ENCODE measurements at regions not wholly inside any gene's neighbourhood (a gene's known extent, or its start where the extent isn't known, plus 50 kb on each side); places are given as distances from the start of the nearest gene placed in this dataset.

DNA sequence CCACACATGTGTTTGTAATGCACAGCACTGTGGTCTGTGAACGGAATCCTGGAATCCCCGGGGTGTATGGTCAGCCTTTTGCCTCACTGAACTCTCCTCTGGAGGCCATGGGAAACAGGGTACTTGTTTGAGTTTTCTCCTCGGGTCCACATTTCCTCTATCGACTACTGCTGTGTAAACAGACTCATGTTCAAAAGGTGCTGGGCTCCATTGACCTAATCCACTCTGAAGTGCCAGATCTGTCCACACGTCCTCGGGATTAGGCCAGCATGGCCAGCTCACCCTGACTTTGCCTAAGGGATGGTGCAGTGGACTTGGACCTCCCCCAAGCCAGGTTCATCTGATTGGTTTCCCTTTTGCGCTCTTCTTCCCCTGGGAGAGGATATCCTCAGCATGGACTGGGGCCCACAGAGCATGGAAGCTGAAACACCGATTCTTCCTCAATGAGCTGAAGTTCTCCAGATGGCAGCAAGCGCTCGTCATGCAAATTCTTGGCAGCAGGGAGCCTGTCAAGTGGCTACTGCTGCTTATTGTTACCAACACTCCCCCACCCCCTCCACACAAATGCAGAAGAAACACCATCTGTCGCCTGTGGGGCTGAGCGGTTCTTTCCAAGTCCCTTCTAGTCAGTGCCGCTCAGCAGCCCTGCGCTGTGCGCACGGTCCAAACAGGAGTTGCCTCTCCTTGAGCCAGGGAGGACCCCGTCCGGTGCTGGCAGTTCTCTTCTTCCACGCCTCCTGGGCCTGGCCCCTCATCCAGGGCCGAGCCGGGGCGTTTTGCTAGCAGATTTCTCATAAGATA, 292.6 kb upstream of the MARCKS start:
- no peak for TF ChIP-seq GABPA (IDR thresholded peaks at IDR 0.05 in 1 of 2, conservative IDR thresholded peaks at IDR 0.05 in 1 of 2)
- TF ChIP-seq RAD21 (IDR thresholded peaks at IDR 0.05) = peak; percentile 45 to 48
- TF ChIP-seq HNF4A (conservative IDR thresholded peaks at IDR 0.05) = peak; percentile 35 to 68
- no peak for TF ChIP-seq FOXA1 (IDR thresholded peaks at IDR 0.05)
- TF ChIP-seq, protein P1, sequence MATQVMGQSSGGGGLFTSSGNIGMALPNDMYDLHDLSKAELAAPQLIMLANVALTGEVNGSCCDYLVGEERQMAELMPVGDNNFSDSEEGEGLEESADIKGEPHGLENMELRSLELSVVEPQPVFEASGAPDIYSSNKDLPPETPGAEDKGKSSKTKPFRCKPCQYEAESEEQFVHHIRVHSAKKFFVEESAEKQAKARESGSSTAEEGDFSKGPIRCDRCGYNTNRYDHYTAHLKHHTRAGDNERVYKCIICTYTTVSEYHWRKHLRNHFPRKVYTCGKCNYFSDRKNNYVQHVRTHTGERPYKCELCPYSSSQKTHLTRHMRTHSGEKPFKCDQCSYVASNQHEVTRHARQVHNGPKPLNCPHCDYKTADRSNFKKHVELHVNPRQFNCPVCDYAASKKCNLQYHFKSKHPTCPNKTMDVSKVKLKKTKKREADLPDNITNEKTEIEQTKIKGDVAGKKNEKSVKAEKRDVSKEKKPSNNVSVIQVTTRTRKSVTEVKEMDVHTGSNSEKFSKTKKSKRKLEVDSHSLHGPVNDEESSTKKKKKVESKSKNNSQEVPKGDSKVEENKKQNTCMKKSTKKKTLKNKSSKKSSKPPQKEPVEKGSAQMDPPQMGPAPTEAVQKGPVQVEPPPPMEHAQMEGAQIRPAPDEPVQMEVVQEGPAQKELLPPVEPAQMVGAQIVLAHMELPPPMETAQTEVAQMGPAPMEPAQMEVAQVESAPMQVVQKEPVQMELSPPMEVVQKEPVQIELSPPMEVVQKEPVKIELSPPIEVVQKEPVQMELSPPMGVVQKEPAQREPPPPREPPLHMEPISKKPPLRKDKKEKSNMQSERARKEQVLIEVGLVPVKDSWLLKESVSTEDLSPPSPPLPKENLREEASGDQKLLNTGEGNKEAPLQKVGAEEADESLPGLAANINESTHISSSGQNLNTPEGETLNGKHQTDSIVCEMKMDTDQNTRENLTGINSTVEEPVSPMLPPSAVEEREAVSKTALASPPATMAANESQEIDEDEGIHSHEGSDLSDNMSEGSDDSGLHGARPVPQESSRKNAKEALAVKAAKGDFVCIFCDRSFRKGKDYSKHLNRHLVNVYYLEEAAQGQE (IDR thresholded peaks at IDR 0.05) = no peak
- TF ChIP-seq JUND (IDR thresholded peaks at IDR 0.05) = peak in 1 of 2 donors; percentile 26
- TF ChIP-seq, protein P2, sequence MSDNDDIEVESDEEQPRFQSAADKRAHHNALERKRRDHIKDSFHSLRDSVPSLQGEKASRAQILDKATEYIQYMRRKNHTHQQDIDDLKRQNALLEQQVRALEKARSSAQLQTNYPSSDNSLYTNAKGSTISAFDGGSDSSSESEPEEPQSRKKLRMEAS (IDR thresholded peaks at IDR 0.05) = peak; percentile 33
- peak; percentile 58 for TF ChIP-seq NR2F2 (IDR thresholded peaks at IDR 0.05)
- TF ChIP-seq HNF4G (IDR thresholded peaks at IDR 0.05) = no peak
- no peak for TF ChIP-seq TAF1 (conservative IDR thresholded peaks at IDR 0.05)
- peak; percentile 27 to 58 for TF ChIP-seq RXRA (IDR thresholded peaks at IDR 0.05)
- TF ChIP-seq FOXA2 (IDR thresholded peaks at IDR 0.05) = peak; percentile 35
- TF ChIP-seq, protein P3, sequence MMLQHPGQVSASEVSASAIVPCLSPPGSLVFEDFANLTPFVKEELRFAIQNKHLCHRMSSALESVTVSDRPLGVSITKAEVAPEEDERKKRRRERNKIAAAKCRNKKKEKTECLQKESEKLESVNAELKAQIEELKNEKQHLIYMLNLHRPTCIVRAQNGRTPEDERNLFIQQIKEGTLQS (IDR thresholded peaks at IDR 0.05) = no peak
- no peak for TF ChIP-seq EGR1 (IDR thresholded peaks at IDR 0.05; ENCODE audit: low read depth in 2 of 2)
- TF ChIP-seq SP1 (IDR thresholded peaks at IDR 0.05) = peak; percentile 29
- TF ChIP-seq, protein P4, sequence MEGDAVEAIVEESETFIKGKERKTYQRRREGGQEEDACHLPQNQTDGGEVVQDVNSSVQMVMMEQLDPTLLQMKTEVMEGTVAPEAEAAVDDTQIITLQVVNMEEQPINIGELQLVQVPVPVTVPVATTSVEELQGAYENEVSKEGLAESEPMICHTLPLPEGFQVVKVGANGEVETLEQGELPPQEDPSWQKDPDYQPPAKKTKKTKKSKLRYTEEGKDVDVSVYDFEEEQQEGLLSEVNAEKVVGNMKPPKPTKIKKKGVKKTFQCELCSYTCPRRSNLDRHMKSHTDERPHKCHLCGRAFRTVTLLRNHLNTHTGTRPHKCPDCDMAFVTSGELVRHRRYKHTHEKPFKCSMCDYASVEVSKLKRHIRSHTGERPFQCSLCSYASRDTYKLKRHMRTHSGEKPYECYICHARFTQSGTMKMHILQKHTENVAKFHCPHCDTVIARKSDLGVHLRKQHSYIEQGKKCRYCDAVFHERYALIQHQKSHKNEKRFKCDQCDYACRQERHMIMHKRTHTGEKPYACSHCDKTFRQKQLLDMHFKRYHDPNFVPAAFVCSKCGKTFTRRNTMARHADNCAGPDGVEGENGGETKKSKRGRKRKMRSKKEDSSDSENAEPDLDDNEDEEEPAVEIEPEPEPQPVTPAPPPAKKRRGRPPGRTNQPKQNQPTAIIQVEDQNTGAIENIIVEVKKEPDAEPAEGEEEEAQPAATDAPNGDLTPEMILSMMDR (IDR thresholded peaks at IDR 0.05; ENCODE audit: low read depth, low read length, missing input control) = no peak
- TF ChIP-seq YY1 (IDR thresholded peaks at IDR 0.05) = peak; percentile 40
- TF ChIP-seq, protein P5, sequence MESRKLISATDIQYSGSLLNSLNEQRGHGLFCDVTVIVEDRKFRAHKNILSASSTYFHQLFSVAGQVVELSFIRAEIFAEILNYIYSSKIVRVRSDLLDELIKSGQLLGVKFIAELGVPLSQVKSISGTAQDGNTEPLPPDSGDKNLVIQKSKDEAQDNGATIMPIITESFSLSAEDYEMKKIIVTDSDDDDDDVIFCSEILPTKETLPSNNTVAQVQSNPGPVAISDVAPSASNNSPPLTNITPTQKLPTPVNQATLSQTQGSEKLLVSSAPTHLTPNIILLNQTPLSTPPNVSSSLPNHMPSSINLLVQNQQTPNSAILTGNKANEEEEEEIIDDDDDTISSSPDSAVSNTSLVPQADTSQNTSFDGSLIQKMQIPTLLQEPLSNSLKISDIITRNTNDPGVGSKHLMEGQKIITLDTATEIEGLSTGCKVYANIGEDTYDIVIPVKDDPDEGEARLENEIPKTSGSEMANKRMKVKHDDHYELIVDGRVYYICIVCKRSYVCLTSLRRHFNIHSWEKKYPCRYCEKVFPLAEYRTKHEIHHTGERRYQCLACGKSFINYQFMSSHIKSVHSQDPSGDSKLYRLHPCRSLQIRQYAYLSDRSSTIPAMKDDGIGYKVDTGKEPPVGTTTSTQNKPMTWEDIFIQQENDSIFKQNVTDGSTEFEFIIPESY (IDR thresholded peaks at IDR 0.05) = no peak
- no peak overlapping the region for H3K4me3 ChIP-seq (ENCODE audit: low read depth in 1 of 3, low read length in 3 of 3)
- no peaks in the 10 kb centered on the region for H3K9me3 ChIP-seq (ENCODE audit: control insufficient read depth in 4 of 4, low read length in 3 of 4)
- H3K36me3 ChIP-seq (ENCODE audit: control insufficient read depth in 4 of 4, insufficient read depth in 3 of 4, low read depth in 1 of 4, low read length in 3 of 4) = no peaks in the 10 kb centered on the region
- DNase-seq (ENCODE audit: low spot score) = peak; percentile 50
- H3K9ac ChIP-seq (ENCODE audit: low read depth in 1 of 2, low read length in 2 of 2) = no peak overlapping the region
- peak overlapping the region in 1 of 2 donors; percentile 45 for H3K27ac ChIP-seq (ENCODE audit: low read depth in 1 of 2, low read length in 2 of 2)
- WGBS = 45% methylated on average over 22 of the region's 22 CpGs
- H3K4me1 ChIP-seq (ENCODE audit: control insufficient read depth in 4 of 4, insufficient read depth in 4 of 4, low read length in 3 of 4) = no peaks in the 10 kb centered on the region
- no peaks in the 10 kb centered on the region for H3K27me3 ChIP-seq (ENCODE audit: control insufficient read depth in 4 of 4, insufficient read depth in 4 of 4, low read length in 3 of 4)
